ENCODE measurements at regions not wholly inside any gene's neighbourhood (a gene's known extent, or its start where the extent isn't known, plus 50 kb on each side); places are given as distances from the start of the nearest gene placed in this dataset.
"Not testable (repeated sequence)": the region's sequence is repeated elsewhere in the genome, so short reads cannot be mapped to it uniquely, and the experiment has no call there.

- TF ChIP-seq TSHZ2 (CRISPR knock-in tag; IDR thresholded peaks at IDR 0.05) (no peak), POU6F1 (CRISPR knock-in tag; IDR thresholded peaks at IDR 0.05; ENCODE audit: borderline replicate concordance, low read depth) (no peak), ISL1 (CRISPR knock-in tag; IDR thresholded peaks at IDR 0.05) (no peak)
Observed at GRCh38 chr7:119007236-119007635, 782.7 kb downstream of the ANKRD7 start (continued).

- ATAC-seq = no peak
- TF ChIP-seq GLIS3 (CRISPR knock-in tag; IDR thresholded peaks at IDR 0.05) = no peak
- TF ChIP-seq SNAI2 (CRISPR knock-in tag; IDR thresholded peaks at IDR 0.05) = no peak
- no peak for TF ChIP-seq TCF4 (CRISPR knock-in tag; IDR thresholded peaks at IDR 0.05; ENCODE audit: borderline replicate concordance)
- no peak for TF ChIP-seq CREB5 (CRISPR knock-in tag; IDR thresholded peaks at IDR 0.05; ENCODE audit: low read depth)
- no peak for TF ChIP-seq ZNF8 (CRISPR knock-in tag; IDR thresholded peaks at IDR 0.05)
- TF ChIP-seq ARNTL (CRISPR knock-in tag; IDR thresholded peaks at IDR 0.05; ENCODE audit: borderline replicate concordance, low read depth) = no peak
- TF ChIP-seq ZNF565 (CRISPR knock-in tag; conservative IDR thresholded peaks at IDR 0.05; ENCODE audit: low read depth) = no peak
- no peak for TF ChIP-seq BACH2 (CRISPR knock-in tag; IDR thresholded peaks at IDR 0.05; ENCODE audit: borderline replicate concordance)
- no peak for TF ChIP-seq ISL1 (CRISPR knock-in tag; IDR thresholded peaks at IDR 0.05)
- no peak for TF ChIP-seq OSR1 (CRISPR knock-in tag; IDR thresholded peaks at IDR 0.05)
- no peak for TF ChIP-seq TSHZ2 (CRISPR knock-in tag; IDR thresholded peaks at IDR 0.05)
Observed at GRCh38 chr7:119010635-119011034, 786.1 kb downstream of the ANKRD7 start.

- TF ChIP-seq ARNTL (CRISPR knock-in tag; IDR thresholded peaks at IDR 0.05; ENCODE audit: borderline replicate concordance, low read depth) = no peak
- ATAC-seq = no peak
Observed at GRCh38 chr7:119026391-119026790, 801.9 kb downstream of the ANKRD7 start.

- no peak for ATAC-seq
- TF ChIP-seq CSDC2 (CRISPR knock-in tag; IDR thresholded peaks at IDR 0.05) (no peak), CREB5 (CRISPR knock-in tag; IDR thresholded peaks at IDR 0.05; ENCODE audit: low read depth) (no peak), ISL1 (CRISPR knock-in tag; IDR thresholded peaks at IDR 0.05) (no peak), ZFP30 (CRISPR knock-in tag; IDR thresholded peaks at IDR 0.05) (no peak), BACH2 (CRISPR knock-in tag; IDR thresholded peaks at IDR 0.05; ENCODE audit: borderline replicate concordance) (no peak), ZNF8 (CRISPR knock-in tag; IDR thresholded peaks at IDR 0.05) (no peak), OSR1 (CRISPR knock-in tag; IDR thresholded peaks at IDR 0.05) (no peak), ZFP3 (CRISPR knock-in tag; IDR thresholded peaks at IDR 0.05) (no peak), GLIS3 (CRISPR knock-in tag; IDR thresholded peaks at IDR 0.05) (no peak), PATZ1 (CRISPR knock-in tag; IDR thresholded peaks at IDR 0.05; ENCODE audit: borderline replicate concordance) (no peak), ARNTL (CRISPR knock-in tag; IDR thresholded peaks at IDR 0.05; ENCODE audit: borderline replicate concordance, low read depth) (no peak)
Observed at GRCh38 chr7:119028736-119029135, 804.2 kb downstream of the ANKRD7 start.

- not testable (repeated sequence) for ATAC-seq
Observed at GRCh38 chr7:119032136-119032535, 807.6 kb downstream of the ANKRD7 start.

Data from SK-N-SH treated with all-trans-retinoic acid at 6 μM for 48 hours (cell line).